H1 (cell line): ENCODE measurements at regions not wholly inside any gene's neighbourhood (a gene's known extent, or its start where the extent isn't known, plus 50 kb on each side); places are given as distances from the start of the nearest gene placed in this dataset.

Experiments used
- BRCA1 ChIP-seq: IDR thresholded peaks from 2 replicates; pipeline ENCODE4 v1.6.1; 2012; ENCODE audit warnings: low read depth, low read length, improper control_type of control experiment
- GABPA ChIP-seq: IDR thresholded peaks from 2 replicates; pipeline ENCODE4 v1.6.1; 2011; ENCODE audit warnings: mild to moderate bottlenecking, low read length, moderate library complexity, borderline replicate concordance; ENCODE audit not compliant: insufficient read depth
- JUND ChIP-seq: IDR thresholded peaks from 2 replicates; pipeline ENCODE4 v1.6.1; 2011; ENCODE audit warnings: mild to moderate bottlenecking, improper control_type of control experiment, low read length

GRCh38 chr5:159402311-159402710, 72.0 kb upstream of the IL12B start (continued):
- no peak for TF ChIP-seq GABPA
- TF ChIP-seq BRCA1: no peak
- TF ChIP-seq JUND: no peak
